ENCODE measurements at regions not wholly inside any gene's neighbourhood (a gene's known extent, or its start where the extent isn't known, plus 50 kb on each side); places are given as distances from the start of the nearest gene placed in this dataset.

DNA sequence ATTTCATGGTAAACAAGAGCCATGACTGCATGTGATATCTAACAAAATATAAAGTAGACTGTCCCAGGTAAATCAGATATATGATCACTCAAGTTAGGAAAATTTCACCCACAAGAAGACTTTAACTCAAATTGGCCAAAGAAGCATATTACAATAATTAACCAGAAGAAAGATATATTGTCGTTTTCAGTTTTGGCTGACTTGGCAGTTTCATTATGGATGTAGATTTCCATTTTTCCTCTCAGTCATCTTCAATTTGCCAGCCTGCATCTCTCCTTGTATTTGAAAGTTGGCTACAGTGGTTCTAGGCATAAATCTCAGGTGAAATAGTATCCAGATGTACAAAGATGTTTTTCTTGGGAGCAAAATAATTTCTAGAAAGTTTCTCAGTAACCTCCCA is 761.6 kb downstream of the LRFN5 start:
- Histone ChIP-seq H4K20me1 (ENCODE audit: insufficient read depth) (no peaks in the 10 kb centered on the region), H3K4me1 (ENCODE audit: control insufficient read depth in 1 of 2, insufficient read depth in 2 of 2, low read depth in 1 of 2, low read length in 1 of 2) (no peaks in the 10 kb centered on the region), H2AFZ (ENCODE audit: low read depth) (no peak overlapping the region), H3K4me2 (no peak overlapping the region), H3K27me3 (ENCODE audit: insufficient read depth) (no peaks in the 10 kb centered on the region), H3K9ac (no peak overlapping the region), H3K4me3 (ENCODE audit: low read depth in 2 of 2, low read length in 1 of 2) (no peak overlapping the region), H3K36me3 (replicated peaks in 1 of 2; ENCODE audit: control insufficient read depth in 1 of 2, insufficient read depth in 2 of 2, low read length in 1 of 2) (no peaks in the 10 kb centered on the region), H3K9me2 (no peaks in the 10 kb centered on the region), H3K79me2 (ENCODE audit: insufficient read depth) (no peaks in the 10 kb centered on the region), H3K27ac (ENCODE audit: low read depth in 2 of 2, low read length in 1 of 2) (no peak overlapping the region), H3K9me3 (no peaks in the 10 kb centered on the region), H3F3A (replicated peaks; ENCODE audit: insufficient read depth) (no peaks in the 10 kb centered on the region)
- 0% methylated on average over 1 of the region's 1 CpG for WGBS (ENCODE audit: low lambda C conversion rate)
- POLR2A ChIA-PET: no interaction called here
- CTCF ChIA-PET: no interaction called here
- TF ChIP-seq, protein P1, sequence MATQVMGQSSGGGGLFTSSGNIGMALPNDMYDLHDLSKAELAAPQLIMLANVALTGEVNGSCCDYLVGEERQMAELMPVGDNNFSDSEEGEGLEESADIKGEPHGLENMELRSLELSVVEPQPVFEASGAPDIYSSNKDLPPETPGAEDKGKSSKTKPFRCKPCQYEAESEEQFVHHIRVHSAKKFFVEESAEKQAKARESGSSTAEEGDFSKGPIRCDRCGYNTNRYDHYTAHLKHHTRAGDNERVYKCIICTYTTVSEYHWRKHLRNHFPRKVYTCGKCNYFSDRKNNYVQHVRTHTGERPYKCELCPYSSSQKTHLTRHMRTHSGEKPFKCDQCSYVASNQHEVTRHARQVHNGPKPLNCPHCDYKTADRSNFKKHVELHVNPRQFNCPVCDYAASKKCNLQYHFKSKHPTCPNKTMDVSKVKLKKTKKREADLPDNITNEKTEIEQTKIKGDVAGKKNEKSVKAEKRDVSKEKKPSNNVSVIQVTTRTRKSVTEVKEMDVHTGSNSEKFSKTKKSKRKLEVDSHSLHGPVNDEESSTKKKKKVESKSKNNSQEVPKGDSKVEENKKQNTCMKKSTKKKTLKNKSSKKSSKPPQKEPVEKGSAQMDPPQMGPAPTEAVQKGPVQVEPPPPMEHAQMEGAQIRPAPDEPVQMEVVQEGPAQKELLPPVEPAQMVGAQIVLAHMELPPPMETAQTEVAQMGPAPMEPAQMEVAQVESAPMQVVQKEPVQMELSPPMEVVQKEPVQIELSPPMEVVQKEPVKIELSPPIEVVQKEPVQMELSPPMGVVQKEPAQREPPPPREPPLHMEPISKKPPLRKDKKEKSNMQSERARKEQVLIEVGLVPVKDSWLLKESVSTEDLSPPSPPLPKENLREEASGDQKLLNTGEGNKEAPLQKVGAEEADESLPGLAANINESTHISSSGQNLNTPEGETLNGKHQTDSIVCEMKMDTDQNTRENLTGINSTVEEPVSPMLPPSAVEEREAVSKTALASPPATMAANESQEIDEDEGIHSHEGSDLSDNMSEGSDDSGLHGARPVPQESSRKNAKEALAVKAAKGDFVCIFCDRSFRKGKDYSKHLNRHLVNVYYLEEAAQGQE (IDR thresholded peaks at IDR 0.05; ENCODE audit: low read depth, low read length): no peak
- TF ChIP-seq ELF1 (IDR thresholded peaks at IDR 0.05) (no peak), GATA2 (CRISPR knock-in tag; IDR thresholded peaks at IDR 0.05) (no peak), RXRA (IDR thresholded peaks at IDR 0.05; ENCODE audit: borderline replicate concordance, low read depth) (no peak), NFIC (IDR thresholded peaks at IDR 0.05; ENCODE audit: borderline replicate concordance) (no peak), FOXJ3 (CRISPR knock-in tag; IDR thresholded peaks at IDR 0.05) (no peak), MXI1 (IDR thresholded peaks at IDR 0.05; ENCODE audit: low read depth, low read length) (no peak), TCF12 (IDR thresholded peaks at IDR 0.05) (no peak), POLR2AphosphoS5 (IDR thresholded peaks at IDR 0.05; ENCODE audit: low read depth, low read length) (no peak), MEF2A (IDR thresholded peaks at IDR 0.05; ENCODE audit: borderline replicate concordance, low read depth) (no peak), FOXM1 (IDR thresholded peaks at IDR 0.05; ENCODE audit: low read depth) (no peak), GABPA (IDR thresholded peaks at IDR 0.05; ENCODE audit: low read depth) (no peak), SIN3A (IDR thresholded peaks at IDR 0.05; ENCODE audit: borderline replicate concordance, low read depth, low read length) (no peak), JUND (IDR thresholded peaks at IDR 0.05) (no peak), RAD21 (IDR thresholded peaks at IDR 0.05; ENCODE audit: low read length) (no peak)
- TF ChIP-seq, protein P2, sequence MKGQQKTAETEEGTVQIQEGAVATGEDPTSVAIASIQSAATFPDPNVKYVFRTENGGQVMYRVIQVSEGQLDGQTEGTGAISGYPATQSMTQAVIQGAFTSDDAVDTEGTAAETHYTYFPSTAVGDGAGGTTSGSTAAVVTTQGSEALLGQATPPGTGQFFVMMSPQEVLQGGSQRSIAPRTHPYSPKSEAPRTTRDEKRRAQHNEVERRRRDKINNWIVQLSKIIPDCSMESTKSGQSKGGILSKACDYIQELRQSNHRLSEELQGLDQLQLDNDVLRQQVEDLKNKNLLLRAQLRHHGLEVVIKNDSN (IDR thresholded peaks at IDR 0.05; ENCODE audit: borderline replicate concordance, low read depth): no peak
- TF ChIP-seq, protein P3, sequence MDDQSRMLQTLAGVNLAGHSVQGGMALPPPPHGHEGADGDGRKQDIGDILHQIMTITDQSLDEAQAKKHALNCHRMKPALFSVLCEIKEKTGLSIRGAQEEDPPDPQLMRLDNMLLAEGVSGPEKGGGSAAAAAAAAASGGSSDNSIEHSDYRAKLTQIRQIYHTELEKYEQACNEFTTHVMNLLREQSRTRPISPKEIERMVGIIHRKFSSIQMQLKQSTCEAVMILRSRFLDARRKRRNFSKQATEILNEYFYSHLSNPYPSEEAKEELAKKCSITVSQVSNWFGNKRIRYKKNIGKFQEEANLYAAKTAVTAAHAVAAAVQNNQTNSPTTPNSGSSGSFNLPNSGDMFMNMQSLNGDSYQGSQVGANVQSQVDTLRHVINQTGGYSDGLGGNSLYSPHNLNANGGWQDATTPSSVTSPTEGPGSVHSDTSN (IDR thresholded peaks at IDR 0.05): no peak
- TF ChIP-seq, protein P4, sequence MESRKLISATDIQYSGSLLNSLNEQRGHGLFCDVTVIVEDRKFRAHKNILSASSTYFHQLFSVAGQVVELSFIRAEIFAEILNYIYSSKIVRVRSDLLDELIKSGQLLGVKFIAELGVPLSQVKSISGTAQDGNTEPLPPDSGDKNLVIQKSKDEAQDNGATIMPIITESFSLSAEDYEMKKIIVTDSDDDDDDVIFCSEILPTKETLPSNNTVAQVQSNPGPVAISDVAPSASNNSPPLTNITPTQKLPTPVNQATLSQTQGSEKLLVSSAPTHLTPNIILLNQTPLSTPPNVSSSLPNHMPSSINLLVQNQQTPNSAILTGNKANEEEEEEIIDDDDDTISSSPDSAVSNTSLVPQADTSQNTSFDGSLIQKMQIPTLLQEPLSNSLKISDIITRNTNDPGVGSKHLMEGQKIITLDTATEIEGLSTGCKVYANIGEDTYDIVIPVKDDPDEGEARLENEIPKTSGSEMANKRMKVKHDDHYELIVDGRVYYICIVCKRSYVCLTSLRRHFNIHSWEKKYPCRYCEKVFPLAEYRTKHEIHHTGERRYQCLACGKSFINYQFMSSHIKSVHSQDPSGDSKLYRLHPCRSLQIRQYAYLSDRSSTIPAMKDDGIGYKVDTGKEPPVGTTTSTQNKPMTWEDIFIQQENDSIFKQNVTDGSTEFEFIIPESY (IDR thresholded peaks at IDR 0.05; ENCODE audit: borderline replicate concordance, low read depth): no peak
- DNase-seq: no peak

All from SK-N-SH (cell line).